Gastroesophageal sphincter (tissue), 4 donors: ENCODE measurements at regions not wholly inside any gene's neighbourhood (a gene's known extent, or its start where the extent isn't known, plus 50 kb on each side); places are given as distances from the start of the nearest gene placed in this dataset.

Experiments
- ATAC-seq: fragments of 150-250 bp; one replicate; pipeline ENCODE4 v1.9.1; 2016; ENCODE audit warnings: mild to moderate bottlenecking, moderate library complexity
- H3K27ac ChIP-seq, 4 donors: fragments of 200-600 bp; sonication (generic) in 3 of 4; 1 replicate in 3 of 4; 2 replicates in 1 of 4; pipeline ENCODE4 v1.5.1; 2016 to 2019
- H3K27me3 ChIP-seq: fragments of 200-600 bp; sonication (generic); one replicate; pipeline ENCODE4 v1.5.1; 2019
- H3K36me3 ChIP-seq, 2 donors: fragments of 200-600 bp; sonication (generic); one replicate each; pipeline ENCODE4 v1.5.1; 2019; ENCODE audit warnings: control low read depth in 1 of 2
- H3K4me1 ChIP-seq, 3 donors: fragments of 200-600 bp; sonication (generic); 1 replicate in 2 of 3; 2 replicates in 1 of 3; pipeline ENCODE4 v1.5.1; 2016 to 2019; ENCODE audit warnings: control low read depth in 2 of 3
- H3K4me3 ChIP-seq, 2 donors: fragments of 200-600 bp; sonication (generic); one replicate each; pipeline ENCODE4 v1.5.1; 2019; ENCODE audit warnings: mild to moderate bottlenecking in 1 of 2, moderate library complexity in 1 of 2
- H3K9me3 ChIP-seq, 3 donors: fragments of 200-600 bp; sonication (generic); one replicate each; pipeline ENCODE4 v1.5.1; 2017 to 2019; ENCODE audit warnings: control low read depth in 2 of 3
- CTCF ChIP-seq, 4 experiments: fragments of 200-600 bp in 2 of 4; fragments of 450-650 bp in 2 of 4; sonication (generic) in 1 of 4; IDR thresholded peaks; one replicate each; pipeline ENCODE4 v1.5.1; 2017 to 2019; ENCODE audit warnings: antibody characterized with exemption in 4 of 4, mild to moderate bottlenecking in 2 of 4, moderate library complexity in 2 of 4
- EP300 ChIP-seq: sonication (generic); formaldehyde crosslinking; IDR thresholded peaks from one replicate; pipeline ENCODE4 v1.6.1; 2017; ENCODE audit warnings: antibody characterized with exemption, mild to moderate bottlenecking
- POLR2A ChIP-seq, 2 donors: fragments of 450-650 bp; IDR thresholded peaks; one replicate each; pipeline ENCODE4 v1.6.1; 2017; ENCODE audit warnings: antibody characterized with exemption in 2 of 2, mild to moderate bottlenecking in 2 of 2, moderate library complexity in 1 of 2
- POLR2AphosphoS5 ChIP-seq: sonication (generic); formaldehyde crosslinking; IDR thresholded peaks from one replicate; pipeline ENCODE4 v1.6.1; 2017; ENCODE audit warnings: antibody characterized with exemption
- WGBS, 2 donors: methylation state at CpG; one replicate each; pipeline ENCODE4 v1.1.5; 2018; ENCODE audit warnings: low coverage in 1 of 2; 5-methylcytosine and 5-hydroxymethylcytosine counted together

- TF ChIP-seq CTCF (IDR thresholded peaks at IDR 0.05) (no peak), POLR2A (IDR thresholded peaks at IDR 0.05) (no peak), EP300 (no peak), POLR2AphosphoS5 (no peak)
- Histone ChIP-seq H3K27ac (no peak overlapping the region), H3K9me3 (no peaks in the 10 kb centered on the region), H3K27me3 (no peaks in the 10 kb centered on the region), H3K4me3 (no peak overlapping the region), H3K4me1 (no peaks in the 10 kb centered on the region), H3K36me3 (no peaks in the 10 kb centered on the region)
- 66 to 79% methylated on average over 2 of the region's 2 CpGs for WGBS, 2 donors
- no peak for ATAC-seq
These were observed 1301.5 kb upstream of the ATXN8OS start for GRCh38 chr13:68806125-68806524.

- ATAC-seq: no peak
- no peak for TF ChIP-seq POLR2AphosphoS5
- TF ChIP-seq EP300: no peak
- TF ChIP-seq POLR2A (IDR thresholded peaks at IDR 0.05): no peak
- no peak for TF ChIP-seq CTCF (IDR thresholded peaks at IDR 0.05)
- H3K9me3 ChIP-seq: no peaks in the 10 kb centered on the region
- H3K36me3 ChIP-seq: no peaks in the 10 kb centered on the region
- no peaks in the 10 kb centered on the region for H3K27me3 ChIP-seq
- H3K4me1 ChIP-seq: no peaks in the 10 kb centered on the region
- no peak overlapping the region for H3K4me3 ChIP-seq
- no peak overlapping the region for H3K27ac ChIP-seq
These were observed 1323.4 kb upstream of the ATXN8OS start for GRCh38 chr13:68784275-68784674.

- no peak overlapping the region for H3K4me3 ChIP-seq
- no peak overlapping the region for H3K27ac ChIP-seq
- no peaks in the 10 kb centered on the region for H3K36me3 ChIP-seq
- 83 to 87% methylated on average over 2 of the region's 2 CpGs for WGBS, 2 donors
- TF ChIP-seq EP300 (no peak), POLR2A (IDR thresholded peaks at IDR 0.05) (no peak), CTCF (IDR thresholded peaks at IDR 0.05) (no peak), POLR2AphosphoS5 (no peak)
- no peak for ATAC-seq
- H3K4me1 ChIP-seq: no peaks in the 10 kb centered on the region
- no peaks in the 10 kb centered on the region for H3K27me3 ChIP-seq
- no peaks in the 10 kb centered on the region for H3K9me3 ChIP-seq
These were observed 1348.0 kb upstream of the ATXN8OS start for GRCh38 chr13:68759617-68760016.

GRCh38 chr13:68749796-68750195 lies 1357.8 kb upstream of the ATXN8OS start:
- H3K4me1 ChIP-seq: no peaks in the 10 kb centered on the region

GRCh38 chr13:68748038-68748437 lies 1359.6 kb upstream of the ATXN8OS start:
- Histone ChIP-seq H3K9me3 (no peaks in the 10 kb centered on the region), H3K27ac (no peak overlapping the region), H3K4me1 (no peaks in the 10 kb centered on the region), H3K36me3 (no peaks in the 10 kb centered on the region), H3K4me3 (no peak overlapping the region), H3K27me3 (no peaks in the 10 kb centered on the region)
- no peak for ATAC-seq
- TF ChIP-seq EP300: no peak
- 65 to 100% methylated on average over 1 to 5 of the region's 5 CpGs for WGBS, 2 donors

More at GRCh38 chr13:68749796-68750195, 1357.8 kb upstream of the ATXN8OS start:
- Histone ChIP-seq H3K36me3 (no peaks in the 10 kb centered on the region), H3K4me3 (no peak overlapping the region), H3K9me3 (no peaks in the 10 kb centered on the region), H3K27me3 (no peaks in the 10 kb centered on the region), H3K27ac (no peak overlapping the region)
- no peak for TF ChIP-seq POLR2AphosphoS5
- no peak for TF ChIP-seq EP300
- TF ChIP-seq CTCF (IDR thresholded peaks at IDR 0.05): no peak
- no peak for TF ChIP-seq POLR2A (IDR thresholded peaks at IDR 0.05)
- no peak for ATAC-seq

- 55 to 67% methylated on average over 1 of the region's 1 CpG for WGBS, 2 donors
- TF ChIP-seq POLR2AphosphoS5 (no peak), CTCF (IDR thresholded peaks at IDR 0.05) (no peak), EP300 (no peak), POLR2A (IDR thresholded peaks at IDR 0.05) (no peak)
- H3K9me3 ChIP-seq: no peaks in the 10 kb centered on the region
These were observed 1362.1 kb upstream of the ATXN8OS start for GRCh38 chr13:68745502-68745901.

More at GRCh38 chr13:68745502-68745901, 1362.1 kb upstream of the ATXN8OS start:
- H3K27me3 ChIP-seq: no peaks in the 10 kb centered on the region
- no peaks in the 10 kb centered on the region for H3K4me1 ChIP-seq
- H3K27ac ChIP-seq: no peak overlapping the region
- no peaks in the 10 kb centered on the region for H3K36me3 ChIP-seq
- ATAC-seq: no peak
- H3K4me3 ChIP-seq: no peak overlapping the region
